PC-3 (cell line): ENCODE measurements at regions not wholly inside any gene's neighbourhood (a gene's known extent, or its start where the extent isn't known, plus 50 kb on each side); places are given as distances from the start of the nearest gene placed in this dataset.

ENCODE experiments used
- EZH2 ChIP-seq: fragments of 300-600 bp; sonication (generic); IDR thresholded peaks from one replicate; pipeline ENCODE4 v1.6.1; 2017; ENCODE audit warnings: antibody characterized with exemption, mild to moderate bottlenecking, low read length; ENCODE audit not compliant: unreplicated experiment
- TF ChIP-seq, protein P1 (sequence below): fragments of 300-600 bp; sonication (generic); conservative IDR thresholded peaks from 2 replicates; pipeline ENCODE4 v1.5.1; 2017; ENCODE audit warnings: antibody characterized with exemption, low read depth, mild to moderate bottlenecking, low read length

DNA sequence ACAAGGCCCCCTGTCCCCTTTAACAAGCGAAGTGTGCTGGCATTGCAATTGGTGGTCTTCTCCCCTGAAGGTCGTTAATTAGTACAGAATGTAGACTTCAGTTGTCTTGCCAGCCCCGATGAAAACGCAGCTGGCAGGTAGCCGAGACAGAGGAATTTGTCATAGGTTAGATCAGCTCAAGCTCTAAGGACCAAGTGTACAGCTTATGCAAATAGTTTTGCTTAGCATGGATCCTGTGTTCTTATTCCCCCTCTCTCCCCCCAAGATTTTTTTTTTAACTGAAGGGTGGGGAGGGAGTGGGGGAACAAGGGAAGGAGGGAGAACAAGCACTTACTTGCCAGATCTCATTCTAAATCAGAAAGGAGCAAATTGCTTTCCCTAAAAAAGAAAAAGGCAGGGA is 58.6 kb upstream of the PARP11 start:
- TF ChIP-seq, protein P1, sequence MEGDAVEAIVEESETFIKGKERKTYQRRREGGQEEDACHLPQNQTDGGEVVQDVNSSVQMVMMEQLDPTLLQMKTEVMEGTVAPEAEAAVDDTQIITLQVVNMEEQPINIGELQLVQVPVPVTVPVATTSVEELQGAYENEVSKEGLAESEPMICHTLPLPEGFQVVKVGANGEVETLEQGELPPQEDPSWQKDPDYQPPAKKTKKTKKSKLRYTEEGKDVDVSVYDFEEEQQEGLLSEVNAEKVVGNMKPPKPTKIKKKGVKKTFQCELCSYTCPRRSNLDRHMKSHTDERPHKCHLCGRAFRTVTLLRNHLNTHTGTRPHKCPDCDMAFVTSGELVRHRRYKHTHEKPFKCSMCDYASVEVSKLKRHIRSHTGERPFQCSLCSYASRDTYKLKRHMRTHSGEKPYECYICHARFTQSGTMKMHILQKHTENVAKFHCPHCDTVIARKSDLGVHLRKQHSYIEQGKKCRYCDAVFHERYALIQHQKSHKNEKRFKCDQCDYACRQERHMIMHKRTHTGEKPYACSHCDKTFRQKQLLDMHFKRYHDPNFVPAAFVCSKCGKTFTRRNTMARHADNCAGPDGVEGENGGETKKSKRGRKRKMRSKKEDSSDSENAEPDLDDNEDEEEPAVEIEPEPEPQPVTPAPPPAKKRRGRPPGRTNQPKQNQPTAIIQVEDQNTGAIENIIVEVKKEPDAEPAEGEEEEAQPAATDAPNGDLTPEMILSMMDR: no peak
- no peak for TF ChIP-seq EZH2
